ENCODE measurements at regions not wholly inside any gene's neighbourhood (a gene's known extent, or its start where the extent isn't known, plus 50 kb on each side); places are given as distances from the start of the nearest gene placed in this dataset.

GRCh38 chr2:144579556-144579955, 59.6 kb upstream of the ZEB2 start:
- H3K4me1 ChIP-seq (ENCODE audit: insufficient read depth, low read length, poor library complexity, severe bottlenecking), result no peaks in the 10 kb centered on the region
- H3K9me3 ChIP-seq (ENCODE audit: low read depth, low read length, poor library complexity, severe bottlenecking), result no peaks in the 10 kb centered on the region
- no TSS peak for BruUV-seq (replicated peaks)
- H3K36me3 ChIP-seq (ENCODE audit: insufficient read depth, low read length, poor library complexity, severe bottlenecking), result no peaks in the 10 kb centered on the region
- H3K27ac ChIP-seq (ENCODE audit: low read depth, low read length, poor library complexity, severe bottlenecking), result no peak overlapping the region
- no peak for TF ChIP-seq CTCF (conservative IDR thresholded peaks at IDR 0.05; ENCODE audit: low read depth, low read length)
- TF ChIP-seq EZH2 (IDR thresholded peaks at IDR 0.05; ENCODE audit: borderline replicate concordance, low read depth, low read length, poor library complexity, severe bottlenecking), result no peak
- H3K4me3 ChIP-seq (ENCODE audit: low read depth, low read length, poor library complexity, severe bottlenecking), result no peak overlapping the region
- POLR2A ChIA-PET (ENCODE audit: low non-redundant PET), result no interaction called here
- intact Hi-C loops (cut with micrococcal nuclease; ENCODE audit: unreplicated experiment), result no loop called here
- CTCF ChIA-PET, result no interaction called here
- DNase-seq (ENCODE audit: low spot score), result no peak
- H3K27me3 ChIP-seq (replicated peaks; ENCODE audit: insufficient read depth, low read depth, low read length, poor library complexity), result no peaks in the 10 kb centered on the region

- H3K36me3 ChIP-seq (ENCODE audit: insufficient read depth, low read length, poor library complexity, severe bottlenecking), result no peaks in the 10 kb centered on the region
- no peaks in the 10 kb centered on the region for H3K4me1 ChIP-seq (ENCODE audit: insufficient read depth, low read length, poor library complexity, severe bottlenecking)
- BruUV-seq (replicated peaks), result no TSS peak
- no peaks in the 10 kb centered on the region for H3K27me3 ChIP-seq (replicated peaks; ENCODE audit: insufficient read depth, low read depth, low read length, poor library complexity)
- H3K27ac ChIP-seq (ENCODE audit: low read depth, low read length, poor library complexity, severe bottlenecking), result no peak overlapping the region
- DNase-seq (ENCODE audit: low spot score), result no peak
- no peak overlapping the region for H3K4me3 ChIP-seq (ENCODE audit: low read depth, low read length, poor library complexity, severe bottlenecking)
- H3K9me3 ChIP-seq (ENCODE audit: low read depth, low read length, poor library complexity, severe bottlenecking), result no peaks in the 10 kb centered on the region
- CTCF ChIA-PET, result no interaction called here
- TF ChIP-seq EZH2 (IDR thresholded peaks at IDR 0.05; ENCODE audit: borderline replicate concordance, low read depth, low read length, poor library complexity, severe bottlenecking) (no peak), CTCF (conservative IDR thresholded peaks at IDR 0.05; ENCODE audit: low read depth, low read length) (no peak)
- intact Hi-C loops (cut with micrococcal nuclease; ENCODE audit: unreplicated experiment), result no loop called here
- POLR2A ChIA-PET (ENCODE audit: low non-redundant PET), result no interaction called here
Observed at GRCh38 chr2:144578099-144578498, 58.2 kb upstream of the ZEB2 start.

- Histone ChIP-seq H3K27ac (ENCODE audit: low read depth, low read length, poor library complexity, severe bottlenecking) (no peak overlapping the region), H3K27me3 (replicated peaks; ENCODE audit: insufficient read depth, low read depth, low read length, poor library complexity) (no peaks in the 10 kb centered on the region), H3K36me3 (ENCODE audit: insufficient read depth, low read length, poor library complexity, severe bottlenecking) (no peaks in the 10 kb centered on the region), H3K4me1 (ENCODE audit: insufficient read depth, low read length, poor library complexity, severe bottlenecking) (no peaks in the 10 kb centered on the region), H3K4me3 (ENCODE audit: low read depth, low read length, poor library complexity, severe bottlenecking) (no peak overlapping the region), H3K9me3 (ENCODE audit: low read depth, low read length, poor library complexity, severe bottlenecking) (no peaks in the 10 kb centered on the region)
- no peak for DNase-seq (ENCODE audit: low spot score)
- intact Hi-C loops (cut with micrococcal nuclease; ENCODE audit: unreplicated experiment), result no loop called here
- no peak for TF ChIP-seq CTCF (conservative IDR thresholded peaks at IDR 0.05; ENCODE audit: low read depth, low read length)
- no peak for TF ChIP-seq EZH2 (IDR thresholded peaks at IDR 0.05; ENCODE audit: borderline replicate concordance, low read depth, low read length, poor library complexity, severe bottlenecking)
- ChIA-PET POLR2A (ENCODE audit: low non-redundant PET) (no interaction called here), CTCF (no interaction called here)
- no TSS peak for BruUV-seq (replicated peaks)
Observed at GRCh38 chr2:144572977-144573376, 53.1 kb upstream of the ZEB2 start.
